OCI-M1 (cell line): ENCODE measurements at regions not wholly inside any gene's neighbourhood (a gene's known extent, or its start where the extent isn't known, plus 50 kb on each side); places are given as distances from the start of the nearest gene placed in this dataset.

Source experiments
- DNase-seq: peaks from one replicate; lab custom pipeline; 2025; lab: John Stamatoyannopoulos, UW

DNA sequence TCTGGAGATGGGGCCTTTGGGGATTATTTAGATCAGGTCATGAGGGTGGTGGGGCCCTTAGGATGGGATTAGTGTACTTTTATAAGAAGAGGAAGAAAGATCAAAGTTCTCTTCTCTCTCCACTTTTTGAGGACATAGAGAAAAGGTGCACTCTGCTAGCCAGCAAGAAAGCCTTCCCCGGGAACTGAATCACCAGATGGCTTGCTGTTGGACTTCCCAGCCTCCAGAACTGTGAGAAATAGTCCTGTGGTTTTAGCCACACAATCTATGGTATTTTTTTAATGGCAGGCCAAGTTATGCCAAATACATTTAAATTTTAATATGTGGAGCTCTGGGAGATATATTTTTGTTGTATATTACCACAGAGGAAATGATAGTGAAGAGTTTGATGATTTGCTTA lies 385.8 kb downstream of the KLF12 start:
- no peak for DNase-seq

GRCh38 chr13:73745190-73745589 lies 389.0 kb downstream of the KLF12 start:
- no peak for DNase-seq

- no peak for DNase-seq
These were observed 391.2 kb downstream of the KLF12 start for GRCh38 chr13:73742982-73743381.

DNA sequence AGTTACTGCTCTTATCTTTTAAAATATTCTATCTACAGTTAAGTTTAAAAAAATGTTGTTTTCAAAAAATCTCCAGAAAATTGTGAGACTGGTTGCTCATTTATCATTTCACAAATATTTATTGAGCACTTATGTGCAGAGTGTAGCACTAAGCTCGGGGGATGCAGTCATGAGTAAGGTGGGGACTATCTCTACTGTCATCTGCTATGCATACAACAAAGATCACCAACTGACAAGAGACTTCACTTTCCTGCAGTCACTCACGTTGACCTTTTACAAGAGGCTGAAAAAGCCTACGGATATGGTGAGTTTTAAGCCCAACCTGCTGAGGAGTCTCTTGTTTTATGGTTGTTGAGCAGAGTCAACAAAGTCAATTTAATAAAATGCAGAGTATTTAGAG lies 392.5 kb downstream of the KLF12 start:
- no peak for DNase-seq

- no peak for DNase-seq
These were observed 393.1 kb downstream of the KLF12 start for GRCh38 chr13:73741111-73741510.

- no peak for DNase-seq
These were observed 393.5 kb downstream of the KLF12 start for GRCh38 chr13:73740666-73741065.

GRCh38 chr13:73739394-73739793 lies 394.8 kb downstream of the KLF12 start:
- no peak for DNase-seq

DNA sequence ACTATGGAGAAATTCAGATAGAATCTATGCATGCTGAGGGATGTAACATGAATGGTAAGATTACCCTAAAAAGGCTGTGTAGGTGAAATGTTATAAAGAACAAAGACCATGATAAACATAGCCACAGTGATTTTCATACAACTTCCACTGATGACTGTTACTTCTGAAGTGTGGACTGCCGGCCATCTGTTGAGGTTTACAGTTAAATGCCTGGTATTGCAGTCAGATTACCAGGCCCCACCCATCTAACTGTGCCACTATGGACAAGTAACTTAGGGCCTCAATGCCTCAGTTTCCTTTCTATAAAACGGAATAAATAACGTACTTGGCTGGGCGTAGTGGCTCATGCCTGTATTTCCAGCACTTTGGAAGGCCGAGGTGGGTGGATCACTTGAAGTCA lies 395.6 kb downstream of the KLF12 start:
- DNase-seq, result no peak

GRCh38 chr13:73737214-73737613 lies 397.0 kb downstream of the KLF12 start:
- DNase-seq, result no peak

DNA sequence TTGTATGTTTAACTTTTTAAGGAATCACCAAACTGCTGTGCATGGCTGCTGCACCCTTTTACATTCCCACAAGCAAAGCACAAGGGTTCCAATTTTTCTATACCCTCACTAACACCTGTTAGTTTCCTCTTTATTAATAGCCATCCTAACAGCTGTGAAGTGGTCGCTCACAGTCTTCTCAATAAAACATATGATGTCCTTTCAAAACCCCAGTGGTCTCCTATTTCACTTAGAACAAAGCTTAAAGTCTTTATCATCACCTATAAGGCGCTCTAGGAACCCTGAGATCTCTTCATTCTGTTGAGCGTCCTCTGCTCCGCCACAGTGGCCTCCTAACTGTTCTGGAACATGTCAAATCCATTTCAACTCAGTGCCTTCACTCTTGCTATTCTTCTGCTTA lies 400.5 kb downstream of the KLF12 start:
- no peak for DNase-seq

GRCh38 chr13:73732350-73732749 lies 401.9 kb downstream of the KLF12 start:
- no peak for DNase-seq

GRCh38 chr13:73731564-73731963 lies 402.6 kb downstream of the KLF12 start:
- DNase-seq, result no peak

DNA sequence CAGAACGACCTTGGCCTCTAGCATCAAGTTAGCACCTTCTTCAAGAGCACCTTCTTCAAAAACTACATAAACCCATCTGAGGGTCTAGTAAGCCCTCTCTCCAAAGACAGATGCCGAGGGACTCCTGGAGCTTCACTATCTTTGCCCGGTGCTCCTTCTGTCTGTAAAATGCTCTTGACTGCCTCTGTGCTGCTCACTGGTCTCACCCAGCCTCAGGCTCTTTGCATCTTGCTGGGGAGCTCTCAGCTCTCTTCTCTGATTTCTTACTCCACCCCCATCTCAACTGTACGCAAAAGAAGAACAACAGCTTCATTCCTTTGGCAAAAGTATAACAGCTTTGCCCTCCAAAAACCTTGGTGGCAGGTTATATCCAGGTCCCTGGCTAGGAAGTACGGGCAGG lies 404.2 kb downstream of the KLF12 start:
- no peak for DNase-seq

- DNase-seq, result no peak
These were observed 405.2 kb downstream of the KLF12 start for GRCh38 chr13:73729046-73729445.

DNA sequence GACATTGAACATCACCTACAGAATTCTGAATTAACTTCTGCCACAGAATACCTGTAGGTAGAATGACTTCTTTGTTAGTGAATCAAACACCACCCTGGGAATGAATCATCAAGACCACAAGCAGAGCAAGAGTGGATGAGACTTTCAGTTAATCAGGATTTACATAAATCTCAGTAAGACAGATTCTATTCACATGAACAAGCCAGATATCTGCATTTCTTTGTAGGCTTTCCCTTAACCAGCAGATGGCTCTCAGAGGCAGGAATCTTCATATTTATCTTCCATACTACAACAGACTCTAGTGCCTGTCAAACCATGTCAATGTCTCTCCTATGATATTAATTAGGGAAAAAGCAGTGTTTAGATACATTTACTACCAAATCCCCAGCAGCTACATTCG lies 412.1 kb downstream of the KLF12 start:
- peak; percentile 60 for DNase-seq

- DNase-seq, result no peak
These were observed 412.6 kb downstream of the KLF12 start for GRCh38 chr13:73721571-73721970.

- DNase-seq, result no peak
These were observed 413.9 kb downstream of the KLF12 start for GRCh38 chr13:73720216-73720840.

DNA sequence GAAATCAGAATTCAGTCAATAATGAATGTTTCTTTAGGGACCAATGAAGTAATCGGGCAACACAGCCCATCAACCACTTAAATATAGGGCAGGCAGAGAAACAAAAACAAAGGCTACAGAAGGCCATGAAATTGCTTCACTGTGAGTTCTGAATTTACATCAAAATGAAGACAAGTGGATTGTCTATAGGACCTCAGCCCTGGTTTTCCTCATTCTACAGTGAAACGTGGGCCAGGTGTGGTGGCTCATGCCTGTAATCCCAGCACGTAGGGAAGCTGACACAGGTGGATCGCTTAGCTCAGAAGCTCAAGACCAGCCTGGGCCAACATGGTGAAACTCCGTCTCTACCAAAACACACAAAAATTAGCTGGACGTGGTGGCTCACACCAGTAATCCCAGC lies 416.0 kb downstream of the KLF12 start:
- DNase-seq, result no peak

DNA sequence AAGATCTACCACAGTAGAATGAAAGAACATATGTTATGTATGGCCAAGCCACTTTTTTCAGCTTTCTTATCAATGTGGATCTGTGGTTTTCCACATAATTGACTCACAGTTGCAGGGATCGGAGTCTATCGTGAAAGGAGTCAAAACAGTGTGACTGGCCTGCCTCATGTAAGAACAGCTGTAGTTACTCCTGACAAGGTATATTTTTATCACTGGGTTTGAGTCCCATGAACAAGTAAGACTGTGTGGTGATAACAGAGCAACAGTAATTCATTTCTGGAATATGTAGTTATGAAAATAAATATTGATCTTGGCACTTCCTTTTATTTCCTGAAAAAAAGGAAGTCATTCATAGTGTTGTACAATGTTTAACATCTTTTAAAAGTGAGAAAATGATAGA lies 416.6 kb downstream of the KLF12 start:
- peak; percentile 80 for DNase-seq

DNA sequence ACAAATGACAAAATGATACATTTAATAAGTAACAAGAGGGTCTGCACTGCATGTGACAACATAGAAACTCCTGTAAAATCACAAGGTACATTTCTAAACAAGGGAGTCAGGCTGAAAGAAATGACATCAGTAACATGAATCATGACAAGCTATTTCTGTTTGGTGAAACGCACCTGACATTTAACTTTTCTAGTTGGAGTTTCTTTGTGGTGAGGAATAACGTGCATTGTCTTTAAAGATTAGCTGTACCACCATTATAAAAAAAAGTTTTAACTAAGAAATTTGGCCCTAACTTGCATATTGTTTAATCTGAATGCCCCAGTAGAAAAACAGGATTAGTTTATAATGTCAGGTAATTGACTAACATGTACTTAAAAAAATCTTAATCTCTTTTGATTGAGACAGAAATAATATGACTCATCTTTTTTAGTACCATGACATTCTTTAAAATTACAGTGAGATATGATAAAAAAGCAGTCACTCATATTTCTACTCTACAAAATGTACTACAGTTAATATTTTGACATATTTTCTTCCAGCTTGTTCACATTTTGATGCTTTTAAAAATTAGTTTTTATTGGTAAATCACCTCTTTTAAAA lies 418.2 kb downstream of the KLF12 start:
- peak; percentile 27 for DNase-seq

DNA sequence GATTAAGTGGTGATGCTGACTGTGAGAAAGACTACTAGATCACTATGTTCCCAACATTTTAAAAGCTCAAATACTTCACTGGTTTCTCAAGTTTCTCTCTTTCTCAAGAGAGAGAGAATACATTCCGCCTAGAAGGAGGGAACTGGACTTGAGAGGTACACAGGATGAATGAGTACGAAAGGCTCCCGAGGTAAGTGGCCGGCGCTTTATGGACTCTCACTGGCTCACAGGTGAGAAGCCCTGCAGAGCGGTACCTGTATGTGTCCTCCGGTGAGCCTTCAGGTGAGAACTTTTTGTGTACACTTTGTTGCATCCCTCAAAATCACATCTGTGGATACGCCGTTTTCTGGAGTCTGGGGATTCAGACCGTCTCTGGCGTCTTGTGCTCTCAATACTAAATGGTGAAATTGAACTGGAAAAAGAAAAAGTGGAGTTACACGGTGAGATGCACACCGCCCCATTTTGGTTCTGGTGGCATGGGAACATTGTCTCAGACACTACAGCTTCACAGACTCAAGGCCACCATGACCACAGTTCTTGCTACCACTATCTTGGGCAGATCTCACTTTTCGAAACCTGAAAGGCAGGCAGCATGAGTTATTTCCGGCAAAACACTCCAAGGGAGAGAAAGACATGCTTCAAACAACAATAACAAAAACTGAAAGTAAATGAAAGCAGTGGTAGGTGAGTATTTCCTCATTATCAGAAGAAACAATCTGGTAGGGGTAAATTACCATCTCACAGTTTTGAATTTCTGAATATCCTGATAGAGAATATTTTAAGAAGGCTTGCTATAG lies 418.9 kb downstream of the KLF12 start:
- DNase-seq, result peak; percentile 27

DNA sequence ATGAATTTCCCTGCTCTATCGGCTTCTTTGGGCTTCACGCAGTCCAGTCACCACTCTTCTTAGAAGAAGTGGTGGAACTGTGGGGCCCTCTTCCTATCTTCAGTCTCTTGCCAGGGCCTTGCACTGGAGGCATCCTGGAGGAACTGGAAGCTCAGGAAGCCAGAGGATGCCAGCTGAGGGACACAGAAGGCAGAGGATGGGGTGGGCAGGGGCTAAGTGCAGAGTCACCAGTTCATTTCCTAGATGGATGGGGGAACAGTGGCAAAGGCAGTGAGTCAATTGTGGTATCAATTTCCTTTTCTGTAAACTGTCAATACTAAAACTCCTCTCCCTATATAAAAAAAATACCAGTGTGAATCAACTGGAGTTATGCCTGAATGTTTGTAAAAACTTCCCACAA lies 419.7 kb downstream of the KLF12 start:
- DNase-seq, result no peak

DNA sequence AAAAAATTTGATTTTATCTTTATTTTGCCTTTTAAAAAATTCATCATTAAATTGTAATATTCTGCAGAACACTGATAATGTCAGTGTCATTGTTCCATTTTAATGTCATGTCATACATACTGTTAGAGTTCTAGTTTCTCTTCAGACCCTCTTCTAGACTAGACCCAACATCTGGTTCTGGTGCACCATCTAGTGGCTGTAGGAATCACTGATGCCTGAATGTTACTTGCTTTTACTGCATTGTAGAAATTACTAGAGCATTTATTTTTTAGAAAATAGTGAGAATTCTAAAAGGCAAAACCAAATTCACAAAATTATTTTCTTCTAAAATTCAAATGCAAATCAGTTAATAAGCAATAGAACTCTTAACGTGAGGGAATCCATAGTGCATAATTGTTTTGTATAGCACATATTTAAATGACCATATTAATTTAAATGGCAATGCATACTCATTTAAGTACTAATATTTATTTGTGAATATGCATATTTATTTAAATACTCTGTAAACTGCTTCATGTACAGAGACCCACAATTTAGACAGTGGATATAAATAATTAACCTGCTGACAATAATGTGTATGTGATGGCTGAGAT lies 425.7 kb downstream of the KLF12 start:
- peak; percentile 84 for DNase-seq
